Bronchial epithelial cell (primary cell): ENCODE measurements at regions not wholly inside any gene's neighbourhood (a gene's known extent, or its start where the extent isn't known, plus 50 kb on each side); places are given as distances from the start of the nearest gene placed in this dataset.
A peak's percentile ranks its signal among the peaks of the same experiment; 100 is the strongest.

Experiments used
- DNase-seq: peaks from one replicate; pipeline ENCODE4 v3.0.0-alpha.2; 2010; ENCODE audit warnings: low read depth
- FAIRE-seq: peaks from 2 replicates; lab custom pipeline; 2011; peaks lifted over from hg19 to GRCh38; lab: Jason Lieb, UNC
- H3K27me3 ChIP-seq: 2 replicates; pipeline ENCODE4 v1.5.1; 2011; ENCODE audit warnings: low read length; ENCODE audit not compliant: control insufficient read depth, insufficient read depth
- H3K36me3 ChIP-seq: 2 replicates; pipeline ENCODE4 v1.5.1; 2011; ENCODE audit warnings: low read length; ENCODE audit not compliant: control insufficient read depth, insufficient read depth
- H3K4me3 ChIP-seq: 2 replicates; pipeline ENCODE4 v1.5.1; 2011; ENCODE audit warnings: mild to moderate bottlenecking, low read depth, low read length, control low read depth
- TF ChIP-seq, protein P1 (sequence below): IDR thresholded peaks from 2 replicates; pipeline ENCODE4 v1.5.1; 2011; ENCODE audit warnings: mild to moderate bottlenecking, moderate library complexity, low read length, control low read depth, inconsistent platforms; ENCODE audit not compliant: insufficient read depth, severe bottlenecking

DNA sequence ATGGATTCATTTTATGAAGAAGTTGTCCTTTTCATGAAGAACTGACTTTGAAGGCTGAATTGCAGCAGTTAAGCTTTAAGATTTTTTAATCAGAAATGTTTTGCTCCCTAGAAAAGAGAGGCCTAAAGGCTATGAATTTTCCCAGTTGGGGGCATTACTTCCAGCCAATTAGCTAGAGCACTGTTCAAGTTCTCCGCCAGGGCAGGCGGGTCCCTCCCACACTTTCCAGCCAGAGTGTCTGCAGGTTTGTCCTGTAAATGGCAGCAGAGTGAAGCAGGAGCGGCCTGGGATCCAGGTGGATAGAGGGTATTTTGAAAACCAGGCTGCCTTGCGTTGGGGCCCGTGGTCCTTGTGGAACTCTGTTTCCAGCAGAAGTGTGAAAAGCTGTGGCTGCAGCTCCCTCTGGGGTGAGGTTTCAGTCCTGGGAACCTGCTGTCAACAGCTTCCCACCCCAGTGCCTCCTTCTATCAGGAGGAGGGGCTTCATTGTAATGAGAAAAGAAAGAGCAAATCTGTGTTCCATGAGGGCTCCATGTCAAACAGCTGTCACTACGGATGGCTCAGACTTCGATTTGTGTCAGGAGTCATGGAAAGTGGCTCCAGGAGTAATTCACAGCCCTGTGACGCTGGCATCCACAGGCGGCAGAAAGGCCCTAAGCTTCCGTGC, 210.7 kb upstream of the TMEM132C start:
- no peaks in the 10 kb centered on the region for H3K36me3 ChIP-seq
- FAIRE-seq (no peak), DNase-seq (no peak)
- TF ChIP-seq, protein P1, sequence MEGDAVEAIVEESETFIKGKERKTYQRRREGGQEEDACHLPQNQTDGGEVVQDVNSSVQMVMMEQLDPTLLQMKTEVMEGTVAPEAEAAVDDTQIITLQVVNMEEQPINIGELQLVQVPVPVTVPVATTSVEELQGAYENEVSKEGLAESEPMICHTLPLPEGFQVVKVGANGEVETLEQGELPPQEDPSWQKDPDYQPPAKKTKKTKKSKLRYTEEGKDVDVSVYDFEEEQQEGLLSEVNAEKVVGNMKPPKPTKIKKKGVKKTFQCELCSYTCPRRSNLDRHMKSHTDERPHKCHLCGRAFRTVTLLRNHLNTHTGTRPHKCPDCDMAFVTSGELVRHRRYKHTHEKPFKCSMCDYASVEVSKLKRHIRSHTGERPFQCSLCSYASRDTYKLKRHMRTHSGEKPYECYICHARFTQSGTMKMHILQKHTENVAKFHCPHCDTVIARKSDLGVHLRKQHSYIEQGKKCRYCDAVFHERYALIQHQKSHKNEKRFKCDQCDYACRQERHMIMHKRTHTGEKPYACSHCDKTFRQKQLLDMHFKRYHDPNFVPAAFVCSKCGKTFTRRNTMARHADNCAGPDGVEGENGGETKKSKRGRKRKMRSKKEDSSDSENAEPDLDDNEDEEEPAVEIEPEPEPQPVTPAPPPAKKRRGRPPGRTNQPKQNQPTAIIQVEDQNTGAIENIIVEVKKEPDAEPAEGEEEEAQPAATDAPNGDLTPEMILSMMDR: no peak
- H3K4me3 ChIP-seq: no peak overlapping the region
- H3K27me3 ChIP-seq: no peaks in the 10 kb centered on the region

DNA sequence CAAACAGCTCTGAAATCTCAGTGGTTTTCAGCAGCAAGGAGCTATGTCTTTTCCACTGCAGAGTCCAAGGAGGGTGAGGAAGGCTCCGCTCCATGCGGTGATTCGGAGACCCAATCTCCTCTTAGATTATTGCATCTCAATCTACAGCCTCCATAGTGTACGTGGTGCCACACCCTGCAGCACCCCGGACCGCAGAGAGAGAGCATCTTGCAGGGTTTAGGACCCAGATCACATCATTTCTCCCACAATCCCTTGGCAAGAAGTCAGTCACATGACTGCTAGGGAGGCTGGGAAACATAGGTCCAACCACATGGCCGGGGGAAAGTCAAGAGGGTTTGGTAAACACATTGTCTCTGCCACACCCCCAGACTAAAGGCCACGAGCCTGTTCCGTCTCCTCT, 209.4 kb upstream of the TMEM132C start:
- Histone ChIP-seq H3K36me3 (no peaks in the 10 kb centered on the region), H3K27me3 (no peaks in the 10 kb centered on the region), H3K4me3 (no peak overlapping the region)
- DNase-seq (no peak), FAIRE-seq (no peak)
- TF ChIP-seq, protein P1: no peak

DNA sequence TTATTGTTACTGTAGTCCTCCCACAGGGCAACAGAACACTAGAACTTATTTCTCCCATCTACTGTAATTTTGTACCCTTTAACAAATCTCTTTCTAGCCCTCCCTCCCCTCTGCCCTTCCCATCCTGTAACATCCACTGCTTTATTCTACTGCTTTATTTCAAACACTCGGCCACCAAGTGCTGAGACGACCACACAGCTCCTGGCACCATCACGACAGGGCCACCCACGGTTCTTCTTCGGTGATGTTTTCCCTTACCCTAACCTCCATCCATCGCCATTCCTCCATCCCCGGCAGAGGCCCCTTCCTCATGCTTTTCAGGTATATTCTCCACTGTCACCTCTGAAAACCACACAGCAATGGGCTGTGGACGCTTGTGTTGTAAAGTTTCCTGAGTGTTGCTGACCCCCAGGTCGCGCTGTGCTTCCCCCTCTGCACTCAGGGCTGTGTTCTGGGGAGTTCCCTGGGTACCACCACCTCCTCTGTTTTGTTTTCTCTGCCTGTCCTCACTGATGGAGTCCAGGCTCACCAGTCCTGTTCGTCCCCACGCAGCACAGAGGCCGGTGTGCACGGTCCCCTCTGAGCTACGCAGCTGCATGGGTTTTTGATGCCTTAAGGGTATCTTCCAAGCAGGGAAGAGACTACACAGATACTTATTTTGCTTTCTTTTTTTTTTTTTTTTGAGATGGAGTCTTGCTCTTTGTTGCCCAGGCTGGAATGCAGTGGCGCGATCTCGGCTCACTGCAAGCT, 207.2 kb upstream of the TMEM132C start:
- FAIRE-seq (no peak), DNase-seq (no peak)
- TF ChIP-seq, protein P1: no peak
- no peaks in the 10 kb centered on the region for H3K27me3 ChIP-seq
- H3K36me3 ChIP-seq: no peaks in the 10 kb centered on the region
- H3K4me3 ChIP-seq: no peak overlapping the region

DNA sequence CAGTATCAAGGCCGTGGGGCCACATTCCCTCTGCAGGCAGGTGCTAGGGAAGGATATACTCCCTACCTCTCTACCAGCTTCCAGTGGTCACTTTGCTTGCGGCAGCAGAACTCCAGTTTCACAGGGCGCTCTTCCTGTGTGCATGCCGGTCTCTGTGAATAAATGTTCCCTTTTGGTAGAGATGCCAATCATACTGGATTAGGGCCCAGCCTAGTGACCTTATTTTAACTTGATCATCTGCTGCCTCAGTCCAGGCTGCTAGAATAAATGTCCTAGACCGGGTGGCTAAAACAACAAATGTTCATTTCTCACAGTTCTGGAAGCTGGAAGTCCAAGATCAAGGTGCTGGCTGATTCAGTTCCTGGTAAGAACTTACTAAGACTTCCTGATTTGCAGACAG, 198.8 kb upstream of the TMEM132C start:
- Histone ChIP-seq H3K4me3 (no peak overlapping the region), H3K27me3 (no peaks in the 10 kb centered on the region), H3K36me3 (no peaks in the 10 kb centered on the region)
- FAIRE-seq (no peak), DNase-seq (no peak)
- TF ChIP-seq, protein P1: no peak

DNA sequence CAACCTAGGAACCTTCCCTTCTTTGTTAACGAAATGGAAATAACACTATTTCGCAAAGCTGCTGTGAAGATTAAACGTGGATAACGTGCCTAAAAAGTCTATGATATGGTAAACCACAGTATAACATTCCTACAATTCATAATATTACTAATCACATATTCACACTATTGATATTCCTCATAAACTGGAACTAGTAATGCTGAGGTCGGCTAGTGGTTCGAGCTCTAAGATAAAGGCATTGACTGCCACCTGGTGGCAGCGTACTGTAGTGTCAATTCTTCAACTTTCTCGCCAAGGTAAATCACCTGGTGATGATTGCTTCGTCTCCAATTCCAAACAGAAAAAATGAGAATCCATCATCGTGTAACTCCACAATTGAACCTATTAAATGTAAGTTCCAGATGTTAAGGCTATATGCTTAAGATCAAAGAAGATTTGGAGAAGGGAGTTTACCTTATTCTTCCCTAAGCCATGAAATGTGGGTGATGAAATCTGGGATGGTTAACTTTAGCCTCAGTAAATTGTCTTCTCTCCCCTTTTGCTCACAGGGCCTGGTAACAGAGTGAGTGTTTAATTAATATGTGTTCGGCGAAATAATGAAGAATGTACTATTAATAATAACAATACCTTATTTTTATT, 197.5 kb upstream of the TMEM132C start:
- TF ChIP-seq, protein P1: peak; percentile 44
- Histone ChIP-seq H3K4me3 (no peak overlapping the region), H3K36me3 (no peaks in the 10 kb centered on the region), H3K27me3 (no peaks in the 10 kb centered on the region)
- DNase-seq (peak; percentile 35), FAIRE-seq (no peak)
